MM.1S (cell line): ENCODE measurements at regions not wholly inside any gene's neighbourhood (a gene's known extent, or its start where the extent isn't known, plus 50 kb on each side); places are given as distances from the start of the nearest gene placed in this dataset.

Source experiments
- DNase-seq: peaks from one replicate; pipeline ENCODE4 v3.0.0-alpha.2; 2015
- H2AFZ ChIP-seq: fragments of 300-600 bp; sonication (generic); 2 replicates; pipeline ENCODE4 v1.6.0; 2016; ENCODE audit warnings: antibody characterized with exemption, low read length
- H3F3A ChIP-seq: fragments of 300-600 bp; sonication (generic); 2 replicates; pipeline ENCODE4 v1.6.1; 2016; ENCODE audit warnings: mild to moderate bottlenecking, antibody characterized with exemption, low read length, moderate library complexity, mixed read lengths; ENCODE audit not compliant: insufficient read depth
- H3K27ac ChIP-seq: fragments of 300-600 bp; sonication (generic); 2 replicates; pipeline ENCODE4 v1.5.1; 2016; ENCODE audit warnings: mild to moderate bottlenecking, low read length
- H3K27me3 ChIP-seq: fragments of 300-600 bp; sonication (generic); replicated peaks from 2 replicates; pipeline ENCODE4 v1.6.0; 2016; ENCODE audit warnings: low read length; ENCODE audit not compliant: insufficient read depth
- H3K36me3 ChIP-seq: fragments of 300-600 bp; sonication (generic); replicated peaks from 2 replicates; pipeline ENCODE4 v1.6.1; 2016; ENCODE audit warnings: mild to moderate bottlenecking, low read length, mixed read lengths; ENCODE audit not compliant: insufficient read depth
- H3K4me1 ChIP-seq: fragments of 300-600 bp; sonication (generic); 2 replicates; pipeline ENCODE4 v1.6.1; 2016; ENCODE audit warnings: low read length, mixed read lengths
- H3K4me2 ChIP-seq: fragments of 300-600 bp; sonication (generic); 2 replicates; pipeline ENCODE4 v1.6.0; 2016; ENCODE audit warnings: low read depth, low read length
- H3K4me3 ChIP-seq: fragments of 300-600 bp; sonication (generic); 2 replicates; pipeline ENCODE4 v1.5.1; 2016; ENCODE audit warnings: low read length, mixed read lengths
- H3K79me2 ChIP-seq: fragments of 300-600 bp; sonication (generic); 2 replicates; pipeline ENCODE4 v1.6.1; 2016; ENCODE audit warnings: mixed run types, low read length, mixed read lengths
- H3K9ac ChIP-seq: fragments of 300-600 bp; sonication (generic); 2 replicates; pipeline ENCODE4 v1.6.1; 2016; ENCODE audit warnings: low read length, mixed read lengths
- H3K9me2 ChIP-seq: fragments of 300-600 bp; sonication (generic); replicated peaks from 2 replicates; pipeline ENCODE4 v1.6.1; 2016; ENCODE audit warnings: mild to moderate bottlenecking, low read length, mixed read lengths; ENCODE audit not compliant: insufficient read depth
- H3K9me3 ChIP-seq: fragments of 300-600 bp; sonication (generic); replicated peaks from 2 replicates; pipeline ENCODE4 v1.6.1; 2016; ENCODE audit warnings: mild to moderate bottlenecking, low read length, mixed read lengths; ENCODE audit not compliant: insufficient read depth
- H4K20me1 ChIP-seq: fragments of 300-600 bp; sonication (generic); 2 replicates; pipeline ENCODE4 v1.6.1; 2016; ENCODE audit warnings: mild to moderate bottlenecking, low read length, moderate library complexity, mixed read lengths; ENCODE audit not compliant: insufficient read depth
- EZH2 ChIP-seq: fragments of 300-600 bp; sonication (generic); optimal IDR thresholded peaks from 2 replicates; pipeline ENCODE3; 2017; ENCODE audit warnings: low read depth, mild to moderate bottlenecking, antibody characterized with exemption, low read length, mixed read lengths
- EZH2phosphoT487 ChIP-seq: fragments of 300-600 bp; sonication (generic); IDR thresholded peaks from 2 replicates; pipeline ENCODE4 v1.6.1; 2018; ENCODE audit warnings: antibody characterized with exemption, low read length
- TF ChIP-seq, protein P1 (sequence below): fragments of 300-600 bp; sonication (generic); IDR thresholded peaks from 2 replicates; pipeline ENCODE4 v1.5.1; 2016; ENCODE audit warnings: antibody characterized with exemption, low read length, mixed read lengths

DNA sequence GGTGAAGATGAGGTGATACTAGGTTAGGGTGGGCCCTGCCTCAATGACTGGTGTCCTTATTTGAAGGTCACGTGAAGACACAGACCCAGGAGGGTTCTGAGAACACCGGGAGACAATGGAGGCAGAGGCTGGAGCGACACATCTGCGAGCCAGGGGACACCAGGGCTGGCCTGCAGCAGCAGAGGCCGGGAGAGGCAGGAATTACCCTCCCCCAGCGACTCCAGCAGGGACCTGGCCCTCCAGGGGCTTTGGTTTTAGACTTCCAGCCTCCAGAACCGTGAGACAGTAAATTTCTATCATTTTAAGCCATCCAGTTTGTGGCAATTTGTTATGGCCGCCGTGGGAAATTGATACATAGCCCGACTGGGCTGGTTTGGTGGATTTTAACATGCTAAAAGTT is 152.2 kb downstream of the DNAJB6 start:
- Histone ChIP-seq H3K27me3 (peaks cover 86% of the 10 kb centered on the region), H3K4me3 (no peak overlapping the region)

More for the DNA sequence above, 152.2 kb downstream of the DNAJB6 start:
- DNase-seq, result no peak
- Histone ChIP-seq H3K9me3 (no peaks in the 10 kb centered on the region), H3F3A (no peaks in the 10 kb centered on the region), H3K4me1 (no peaks in the 10 kb centered on the region), H3K9me2 (no peaks in the 10 kb centered on the region), H3K79me2 (no peaks in the 10 kb centered on the region), H3K4me2 (no peak overlapping the region), H3K36me3 (no peaks in the 10 kb centered on the region), H2AFZ (no peak overlapping the region), H3K27ac (no peak overlapping the region), H3K9ac (no peak overlapping the region), H4K20me1 (no peaks in the 10 kb centered on the region)
- TF ChIP-seq EZH2, result no peak
- TF ChIP-seq, protein P1, sequence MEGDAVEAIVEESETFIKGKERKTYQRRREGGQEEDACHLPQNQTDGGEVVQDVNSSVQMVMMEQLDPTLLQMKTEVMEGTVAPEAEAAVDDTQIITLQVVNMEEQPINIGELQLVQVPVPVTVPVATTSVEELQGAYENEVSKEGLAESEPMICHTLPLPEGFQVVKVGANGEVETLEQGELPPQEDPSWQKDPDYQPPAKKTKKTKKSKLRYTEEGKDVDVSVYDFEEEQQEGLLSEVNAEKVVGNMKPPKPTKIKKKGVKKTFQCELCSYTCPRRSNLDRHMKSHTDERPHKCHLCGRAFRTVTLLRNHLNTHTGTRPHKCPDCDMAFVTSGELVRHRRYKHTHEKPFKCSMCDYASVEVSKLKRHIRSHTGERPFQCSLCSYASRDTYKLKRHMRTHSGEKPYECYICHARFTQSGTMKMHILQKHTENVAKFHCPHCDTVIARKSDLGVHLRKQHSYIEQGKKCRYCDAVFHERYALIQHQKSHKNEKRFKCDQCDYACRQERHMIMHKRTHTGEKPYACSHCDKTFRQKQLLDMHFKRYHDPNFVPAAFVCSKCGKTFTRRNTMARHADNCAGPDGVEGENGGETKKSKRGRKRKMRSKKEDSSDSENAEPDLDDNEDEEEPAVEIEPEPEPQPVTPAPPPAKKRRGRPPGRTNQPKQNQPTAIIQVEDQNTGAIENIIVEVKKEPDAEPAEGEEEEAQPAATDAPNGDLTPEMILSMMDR, result no peak
- no peak for TF ChIP-seq EZH2phosphoT487
